ENCODE measurements at regions not wholly inside any gene's neighbourhood (a gene's known extent, or its start where the extent isn't known, plus 50 kb on each side); places are given as distances from the start of the nearest gene placed in this dataset.

DNA sequence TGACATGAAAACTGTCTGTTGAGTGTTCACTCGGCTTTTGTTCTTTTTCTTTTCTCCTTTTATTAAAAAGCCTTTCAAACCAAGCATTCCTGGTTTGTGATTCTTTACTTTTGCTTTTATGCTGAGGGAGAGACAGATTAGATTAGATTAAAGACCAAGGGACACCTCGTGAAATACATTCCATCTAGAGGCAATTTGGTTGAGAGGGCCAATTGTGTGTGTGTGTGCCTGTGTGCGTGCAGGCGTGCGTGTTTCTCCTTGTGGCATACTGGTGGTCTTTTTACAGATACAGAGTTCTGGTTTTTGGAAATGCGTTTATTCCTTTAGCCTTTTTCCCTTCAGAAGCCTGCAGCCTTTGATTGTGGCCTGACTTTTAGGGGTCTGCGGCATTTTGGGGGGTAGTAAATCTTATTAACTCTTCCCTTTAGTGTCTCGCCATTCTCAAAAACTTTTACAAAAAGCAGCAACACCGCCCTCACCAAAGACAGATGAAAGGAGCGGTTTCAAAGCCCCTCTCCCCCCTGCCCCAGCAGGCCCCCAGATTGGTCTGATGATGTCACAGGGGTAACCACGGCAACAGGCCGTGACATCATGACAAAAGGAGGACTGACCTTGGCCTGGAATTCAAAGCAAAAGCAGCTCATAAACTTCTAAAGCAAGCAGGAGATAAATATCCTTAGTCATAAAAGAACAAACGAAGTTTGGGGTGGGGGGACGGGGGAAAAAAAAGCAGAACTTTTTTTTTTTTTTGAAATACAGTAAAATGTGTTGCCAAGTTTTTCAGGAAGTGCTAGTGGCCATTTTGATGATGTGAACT lies 84.1 kb upstream of the TBX3 start:
- peaks cover 2% of the 10 kb centered on the region for H3K9me3 Mint-ChIP-seq
- no peak overlapping the region for H3K27ac Mint-ChIP-seq
- POLR2A ChIA-PET, result interaction anchor here (0.6 kb wide), 1 partner anchor 43 kb away, joined by 3 read pairs; no protein-coding TSS in a partner anchor
- H3K27me3 Mint-ChIP-seq, result no peaks in the 10 kb centered on the region
- H3K36me3 Mint-ChIP-seq, result no peaks in the 10 kb centered on the region
- no peak overlapping the region for H3K4me3 Mint-ChIP-seq
- CTCF ChIA-PET, result no interaction called here
- intact Hi-C loops (cut with micrococcal nuclease), result no loop called here
- no peak for DNase-seq
- H3K4me1 Mint-ChIP-seq (ENCODE audit: low read depth), result no peaks in the 10 kb centered on the region

DNA sequence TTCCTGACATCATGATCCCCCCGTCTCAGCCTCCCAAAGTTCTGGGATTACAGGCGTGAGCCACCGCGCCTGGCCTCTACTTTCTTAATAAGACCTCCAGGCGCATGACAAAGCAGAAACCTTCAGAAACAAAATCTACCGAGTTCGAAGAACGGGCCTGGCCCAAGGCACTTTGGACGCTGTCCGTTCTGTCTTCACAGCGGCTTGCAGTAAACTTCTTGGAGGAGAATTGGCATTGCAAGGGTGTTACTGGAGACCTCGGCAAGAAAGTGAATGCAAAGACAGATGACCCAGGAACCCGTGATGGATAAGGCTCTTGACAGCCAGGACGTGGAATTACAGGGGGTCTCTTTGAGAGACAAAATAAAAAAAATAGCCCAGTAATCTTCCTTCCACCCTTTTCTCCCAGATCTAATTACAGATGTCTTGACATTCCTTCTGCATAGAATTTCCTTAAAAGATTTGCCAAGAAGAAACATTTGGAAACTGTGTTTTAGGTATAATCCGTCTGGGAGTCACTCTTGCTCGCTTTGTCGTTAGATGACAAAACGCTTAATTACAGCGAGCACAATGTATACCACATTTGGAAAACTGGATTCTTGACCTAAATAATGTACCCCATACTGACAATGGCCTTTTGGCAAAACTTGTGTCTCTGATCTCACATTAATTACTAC lies 83.2 kb upstream of the TBX3 start:
- POLR2A ChIA-PET, result no interaction called here
- H3K27me3 Mint-ChIP-seq, result peaks cover 1% of the 10 kb centered on the region
- no peak for DNase-seq
- no peak overlapping the region for H3K4me3 Mint-ChIP-seq
- H3K9me3 Mint-ChIP-seq, result peaks cover 2% of the 10 kb centered on the region
- H3K27ac Mint-ChIP-seq, result no peak overlapping the region
- H3K36me3 Mint-ChIP-seq, result no peaks in the 10 kb centered on the region
- CTCF ChIA-PET, result no interaction called here
- no peaks in the 10 kb centered on the region for H3K4me1 Mint-ChIP-seq (ENCODE audit: low read depth)
- intact Hi-C loops (cut with micrococcal nuclease), result no loop called here

DNA sequence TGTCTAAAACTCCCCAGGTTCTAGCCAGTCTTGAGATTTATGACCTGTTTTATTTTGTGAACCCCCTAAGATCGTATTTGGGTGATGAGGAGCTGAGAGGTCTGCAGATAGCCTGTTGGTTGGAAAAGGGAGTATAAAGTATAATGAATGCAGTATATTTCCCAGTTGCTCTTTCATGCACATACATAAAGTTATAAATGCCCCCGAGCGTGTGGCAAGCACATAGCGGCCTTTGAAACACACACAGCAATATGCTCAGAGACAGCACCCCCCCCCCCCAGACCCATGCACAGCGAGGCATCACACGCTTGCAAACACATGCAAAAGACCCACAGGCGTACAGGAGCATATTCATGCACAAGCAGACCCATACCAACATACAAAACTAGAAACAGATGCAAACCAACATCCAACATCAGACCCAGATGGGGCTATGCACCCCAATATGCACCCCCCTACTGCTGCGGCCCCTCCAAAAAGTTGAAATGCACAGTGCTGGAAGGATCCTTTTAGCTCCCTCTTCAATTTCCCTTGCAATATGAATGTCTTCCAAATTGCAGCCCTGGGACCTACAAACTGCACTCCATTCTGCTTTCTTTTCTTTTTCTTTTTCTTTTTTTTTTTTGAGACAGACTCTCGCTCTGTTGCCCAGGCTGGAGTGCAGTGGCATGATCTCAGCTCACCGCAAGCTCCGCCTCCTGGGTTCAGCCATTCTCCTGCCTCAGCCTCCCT lies 82.2 kb upstream of the TBX3 start:
- no peak for DNase-seq
- ChIA-PET CTCF (no interaction called here), POLR2A (no interaction called here)
- Mint-ChIP-seq H3K4me3 (no peak overlapping the region), H3K36me3 (no peaks in the 10 kb centered on the region), H3K4me1 (ENCODE audit: low read depth) (no peaks in the 10 kb centered on the region), H3K27me3 (peaks cover 1% of the 10 kb centered on the region), H3K27ac (no peak overlapping the region), H3K9me3 (peaks cover 2% of the 10 kb centered on the region)
- intact Hi-C loops (cut with micrococcal nuclease), result no loop called here

DNA sequence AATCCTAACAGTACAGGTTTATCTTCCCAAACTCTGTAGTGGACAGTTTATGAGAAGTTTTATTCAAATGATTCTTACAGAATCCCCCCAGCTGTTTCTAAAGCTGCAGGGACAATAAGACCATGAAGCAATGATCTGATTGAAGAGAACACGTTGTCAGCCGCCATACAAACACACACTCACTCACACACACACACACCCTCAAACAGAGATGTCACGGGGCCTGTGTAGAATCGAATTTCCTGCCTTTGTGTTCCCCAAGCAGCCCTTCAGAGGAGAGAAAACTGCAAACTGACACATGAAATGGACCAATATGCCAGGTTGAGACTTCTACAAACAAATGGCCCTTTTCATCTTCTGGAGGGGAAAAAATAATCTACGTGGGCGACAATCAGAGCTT lies 80.5 kb upstream of the TBX3 start:
- peaks cover 2% of the 10 kb centered on the region for H3K9me3 Mint-ChIP-seq
- no peak overlapping the region for H3K27ac Mint-ChIP-seq
- DNase-seq, result no peak
- H3K4me3 Mint-ChIP-seq, result no peak overlapping the region
- H3K4me1 Mint-ChIP-seq (ENCODE audit: low read depth), result no peaks in the 10 kb centered on the region
- H3K36me3 Mint-ChIP-seq, result no peaks in the 10 kb centered on the region
- POLR2A ChIA-PET, result no interaction called here
- intact Hi-C loops (cut with micrococcal nuclease), result no loop called here
- CTCF ChIA-PET, result no interaction called here
- H3K27me3 Mint-ChIP-seq, result peaks cover 1% of the 10 kb centered on the region

DNA sequence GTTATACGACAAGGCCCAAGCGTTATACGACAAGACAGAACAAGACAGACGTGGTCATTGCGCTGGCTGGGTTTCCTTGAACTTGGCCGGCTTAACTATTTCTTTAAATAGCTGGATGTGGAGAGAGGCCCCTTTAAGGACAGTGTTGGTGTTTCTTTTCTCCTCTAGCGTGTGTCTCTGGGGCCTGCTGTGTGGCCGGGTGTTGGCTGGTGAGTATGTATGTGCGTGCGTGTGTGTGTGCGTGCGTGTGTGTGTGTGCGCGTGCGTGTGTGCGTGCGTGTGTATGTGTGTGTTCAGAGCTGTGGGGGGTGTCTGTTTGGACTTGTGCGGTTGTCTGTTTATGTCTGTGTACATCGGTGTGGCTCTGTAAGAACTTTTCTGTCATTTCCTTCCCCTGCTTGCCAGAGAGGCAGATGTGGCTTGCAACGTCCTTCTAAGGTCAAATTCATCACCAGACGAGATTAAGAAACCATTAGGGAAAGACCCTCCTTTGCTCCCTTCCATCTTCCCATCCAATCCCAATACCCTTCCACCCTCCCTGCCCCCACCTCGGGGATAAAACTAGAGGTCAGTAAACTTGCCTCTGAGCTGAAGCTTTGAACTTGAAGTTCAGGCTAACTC lies 78.6 kb upstream of the TBX3 start:
- H3K27ac Mint-ChIP-seq, result no peak overlapping the region
- ChIA-PET POLR2A (no interaction called here), CTCF (no interaction called here)
- no peaks in the 10 kb centered on the region for H3K4me1 Mint-ChIP-seq (ENCODE audit: low read depth)
- no peaks in the 10 kb centered on the region for H3K36me3 Mint-ChIP-seq
- intact Hi-C loops (cut with micrococcal nuclease), result no loop called here
- peaks cover 1% of the 10 kb centered on the region for H3K27me3 Mint-ChIP-seq
- no peak for DNase-seq
- H3K4me3 Mint-ChIP-seq, result no peak overlapping the region
- H3K9me3 Mint-ChIP-seq, result no peaks in the 10 kb centered on the region

DNA sequence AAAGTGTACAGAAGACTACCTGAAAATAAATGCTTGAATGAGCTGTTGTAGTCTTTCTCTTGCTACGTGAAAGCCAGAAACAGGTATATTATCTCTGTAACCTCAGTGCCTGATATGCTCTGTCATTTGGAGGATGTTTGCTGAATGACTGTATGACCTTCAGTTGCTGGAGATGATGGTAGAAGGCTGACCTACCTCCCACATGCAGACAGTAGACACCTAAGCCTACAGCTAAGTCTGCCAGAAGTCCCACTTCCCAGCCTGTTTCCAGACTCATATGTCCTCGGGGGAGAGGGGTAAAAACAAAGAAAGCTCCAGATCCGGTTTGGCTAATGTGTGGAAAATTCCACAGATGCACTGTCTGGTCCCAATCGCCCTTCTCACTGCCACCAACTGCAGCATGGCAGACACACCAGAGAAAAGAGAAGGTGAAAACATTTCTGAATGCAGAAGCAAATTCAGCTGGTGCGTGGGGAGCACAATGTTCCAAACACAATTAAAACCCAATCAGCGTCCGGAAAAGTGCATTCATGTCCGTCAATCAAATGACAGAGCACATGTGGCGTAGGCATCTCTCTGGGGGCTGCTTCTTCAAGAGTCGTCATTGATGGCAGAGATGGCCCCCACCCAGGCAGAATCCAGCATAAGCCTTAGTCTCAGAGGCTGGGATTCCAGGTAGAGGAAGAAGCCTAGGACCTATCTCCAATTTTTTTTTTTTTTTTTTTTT lies 76.3 kb upstream of the TBX3 start:
- Mint-ChIP-seq H3K4me1 (ENCODE audit: low read depth) (no peaks in the 10 kb centered on the region), H3K27ac (no peak overlapping the region), H3K4me3 (no peak overlapping the region), H3K9me3 (no peaks in the 10 kb centered on the region), H3K27me3 (peaks cover 1% of the 10 kb centered on the region), H3K36me3 (no peaks in the 10 kb centered on the region)
- ChIA-PET POLR2A (interaction anchor here (0.7 kb wide), 1 partner anchor 168 kb away, joined by 3 read pairs; no protein-coding TSS in a partner anchor), CTCF (no interaction called here)
- intact Hi-C loops (cut with micrococcal nuclease), result no loop called here
- DNase-seq, result no peak

DNA sequence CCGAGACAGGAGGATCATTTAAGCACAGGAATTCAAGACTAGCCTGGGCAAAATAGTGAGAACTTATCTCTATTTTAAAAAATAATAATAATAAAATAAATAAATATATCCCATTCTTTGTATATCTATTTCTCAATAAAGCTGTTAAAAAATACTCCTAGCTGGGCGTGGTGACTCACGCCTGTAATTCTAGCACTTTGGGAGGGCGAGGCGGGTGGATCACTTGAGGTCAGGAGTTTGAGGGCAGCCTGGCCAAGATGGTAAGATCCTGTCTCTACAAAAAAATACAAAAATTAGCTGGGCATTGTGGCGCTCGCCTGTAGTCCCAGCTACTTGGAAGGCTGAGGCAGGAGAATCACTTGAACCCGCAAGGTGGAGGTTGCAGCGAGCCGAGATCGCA lies 75.7 kb upstream of the TBX3 start:
- no peak for DNase-seq
- Mint-ChIP-seq H3K4me3 (no peak overlapping the region), H3K36me3 (no peaks in the 10 kb centered on the region), H3K27ac (no peak overlapping the region), H3K4me1 (ENCODE audit: low read depth) (no peaks in the 10 kb centered on the region), H3K9me3 (no peaks in the 10 kb centered on the region), H3K27me3 (peaks cover 1% of the 10 kb centered on the region)
- ChIA-PET POLR2A (no interaction called here), CTCF (no interaction called here)
- intact Hi-C loops (cut with micrococcal nuclease), result no loop called here

DNA sequence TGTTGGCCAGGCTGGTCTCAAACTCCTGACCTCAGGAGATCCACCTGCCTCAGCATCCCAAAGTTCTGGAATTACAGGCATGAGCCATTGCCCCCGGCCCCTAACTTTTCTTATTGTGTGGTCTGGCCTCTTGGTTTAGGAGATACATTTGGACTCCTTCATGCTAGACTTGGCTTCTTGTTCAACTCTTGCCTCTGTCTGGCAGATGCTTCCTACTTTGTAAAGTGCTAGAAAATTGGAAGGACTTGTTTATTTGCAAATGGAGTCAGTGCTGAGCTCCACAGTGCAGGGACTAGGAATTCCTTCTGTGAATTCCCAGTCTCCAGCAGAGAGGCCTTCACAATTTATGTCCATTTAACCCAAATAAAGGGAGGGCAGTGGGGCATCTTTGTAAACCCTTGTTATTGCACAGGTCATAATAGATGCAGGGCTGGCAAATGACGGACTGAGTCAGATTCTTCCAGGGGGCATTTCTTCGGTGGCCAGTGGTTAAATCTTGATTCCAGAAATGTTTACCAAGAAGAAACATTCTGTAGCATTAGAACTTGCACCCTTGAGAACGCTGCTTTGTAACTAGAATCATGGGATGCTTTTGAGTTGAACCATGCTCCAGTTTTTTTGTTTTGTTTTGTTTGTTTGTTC lies 73.8 kb upstream of the TBX3 start:
- H3K9me3 Mint-ChIP-seq, result no peaks in the 10 kb centered on the region
- no peak overlapping the region for H3K4me3 Mint-ChIP-seq
- H3K27ac Mint-ChIP-seq, result no peak overlapping the region
- ChIA-PET CTCF (no interaction called here), POLR2A (no interaction called here)
- H3K4me1 Mint-ChIP-seq (ENCODE audit: low read depth), result no peaks in the 10 kb centered on the region
- intact Hi-C loops (cut with micrococcal nuclease), result no loop called here
- DNase-seq, result no peak
- peaks cover 1% of the 10 kb centered on the region for H3K27me3 Mint-ChIP-seq
- no peaks in the 10 kb centered on the region for H3K36me3 Mint-ChIP-seq

DNA sequence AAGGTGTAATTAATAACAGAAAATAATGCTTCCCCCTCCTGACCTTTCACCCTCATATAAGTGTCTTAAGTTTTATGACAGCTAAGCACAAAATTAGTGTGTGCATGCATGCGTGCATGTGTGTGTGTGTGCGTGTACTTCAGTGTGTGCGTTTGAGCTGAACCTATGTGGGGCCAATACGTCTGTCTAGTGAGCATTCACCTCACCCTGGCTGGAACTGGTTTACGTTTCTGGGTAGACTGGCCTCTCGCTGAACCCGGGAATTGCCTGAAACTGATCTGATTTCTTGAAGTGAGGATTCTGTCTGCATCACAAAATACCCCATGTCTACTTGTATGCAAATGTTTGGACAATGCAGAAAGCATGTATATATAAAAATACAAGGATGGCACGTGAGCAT lies 68.2 kb upstream of the TBX3 start:
- ChIA-PET POLR2A (no interaction called here), CTCF (no interaction called here)
- Mint-ChIP-seq H3K36me3 (no peaks in the 10 kb centered on the region), H3K27me3 (no peaks in the 10 kb centered on the region), H3K9me3 (no peaks in the 10 kb centered on the region), H3K4me3 (no peak overlapping the region), H3K27ac (no peak overlapping the region), H3K4me1 (ENCODE audit: low read depth) (no peaks in the 10 kb centered on the region)
- no peak for DNase-seq
- intact Hi-C loops (cut with micrococcal nuclease), result no loop called here

DNA sequence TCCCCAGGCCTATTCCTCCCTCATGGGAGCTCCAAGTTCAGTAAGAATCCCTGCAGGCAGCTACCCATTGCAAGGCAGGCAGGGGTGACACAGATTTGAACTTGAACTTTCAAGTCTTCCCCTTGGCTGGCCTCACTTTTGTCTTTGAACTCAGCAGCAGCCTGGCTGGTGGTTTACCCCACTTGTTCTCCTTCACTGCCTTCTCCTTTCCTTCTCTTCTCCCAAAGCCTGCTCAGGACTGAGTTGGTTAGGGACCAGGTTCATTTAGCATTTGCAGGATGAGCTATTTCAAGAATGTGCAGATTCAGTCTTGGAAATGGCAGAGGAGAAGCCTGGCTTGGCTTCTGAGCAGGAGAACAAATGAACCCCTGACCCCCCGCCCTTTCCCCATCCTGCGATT lies 67.7 kb upstream of the TBX3 start:
- no peaks in the 10 kb centered on the region for H3K27me3 Mint-ChIP-seq
- H3K27ac Mint-ChIP-seq, result no peak overlapping the region
- intact Hi-C loops (cut with micrococcal nuclease), result no loop called here
- no peak for DNase-seq
- no peaks in the 10 kb centered on the region for H3K36me3 Mint-ChIP-seq
- no peaks in the 10 kb centered on the region for H3K9me3 Mint-ChIP-seq
- no peak overlapping the region for H3K4me3 Mint-ChIP-seq
- CTCF ChIA-PET, result no interaction called here
- H3K4me1 Mint-ChIP-seq (ENCODE audit: low read depth), result no peaks in the 10 kb centered on the region
- POLR2A ChIA-PET, result no interaction called here

DNA sequence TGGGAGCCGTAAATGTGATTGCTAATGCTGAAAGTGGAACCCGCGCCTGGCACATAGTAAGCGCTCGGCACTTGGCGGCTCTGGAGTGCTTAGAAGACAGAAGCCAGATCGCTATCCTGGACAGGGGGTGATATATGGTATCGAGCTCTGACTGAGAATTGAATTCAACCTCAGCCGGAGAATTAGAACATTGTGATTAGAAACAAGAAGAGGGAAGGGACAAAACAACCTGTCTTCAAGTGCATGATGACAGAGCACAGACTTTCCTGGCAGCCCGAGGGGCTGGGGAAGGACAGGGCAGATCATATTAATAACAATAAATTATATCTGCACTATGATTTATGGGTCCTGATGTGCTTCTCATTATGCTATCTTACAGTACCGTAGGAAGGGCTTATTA lies 66.9 kb upstream of the TBX3 start:
- intact Hi-C loops (cut with micrococcal nuclease), result no loop called here
- Mint-ChIP-seq H3K4me3 (no peak overlapping the region), H3K36me3 (no peaks in the 10 kb centered on the region), H3K9me3 (no peaks in the 10 kb centered on the region), H3K4me1 (ENCODE audit: low read depth) (no peaks in the 10 kb centered on the region), H3K27me3 (no peaks in the 10 kb centered on the region), H3K27ac (no peak overlapping the region)
- CTCF ChIA-PET, result no interaction called here
- no peak for DNase-seq
- POLR2A ChIA-PET, result no interaction called here

DNA sequence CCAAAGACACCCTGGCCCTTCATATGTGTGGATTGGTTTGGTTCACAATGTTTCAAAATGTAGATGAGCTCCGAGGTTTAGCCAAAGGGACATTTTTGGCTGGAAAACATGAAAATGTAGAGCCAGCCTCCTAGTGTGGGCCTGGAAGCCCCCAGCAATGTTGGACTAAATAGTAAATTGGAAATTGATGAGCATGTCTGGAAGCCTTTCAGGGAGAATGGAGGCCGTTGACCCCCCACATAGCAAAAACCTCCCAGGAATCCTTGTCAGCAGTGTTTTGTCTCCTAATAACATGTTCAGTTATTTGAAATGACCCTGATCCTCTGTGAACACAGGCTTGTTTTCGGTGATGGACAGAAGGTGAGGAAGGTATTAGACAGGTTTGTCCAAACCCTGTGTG lies 65.1 kb upstream of the TBX3 start:
- POLR2A ChIA-PET, result no interaction called here
- Mint-ChIP-seq H3K36me3 (no peaks in the 10 kb centered on the region), H3K4me1 (ENCODE audit: low read depth) (no peaks in the 10 kb centered on the region), H3K27me3 (no peaks in the 10 kb centered on the region), H3K9me3 (no peaks in the 10 kb centered on the region), H3K27ac (no peak overlapping the region), H3K4me3 (no peak overlapping the region)
- DNase-seq, result no peak
- intact Hi-C loops (cut with micrococcal nuclease), result no loop called here
- CTCF ChIA-PET, result no interaction called here
